GM18508 (cell line): ENCODE measurements at regions not wholly inside any gene's neighbourhood (a gene's known extent, or its start where the extent isn't known, plus 50 kb on each side); places are given as distances from the start of the nearest gene placed in this dataset.
"Not testable (repeated sequence)": the region's sequence is repeated elsewhere in the genome, so short reads cannot be mapped to it uniquely, and the experiment has no call there.

ENCODE experiments used
- ATAC-seq: cut with Tn5 transposase; IDR thresholded peaks from one replicate; pipeline ENCODE4 v1.9.1; 2021; ENCODE audit warnings: moderate number of reproducible peaks; ENCODE audit not compliant: insufficient read depth, unreplicated experiment

GRCh38 chr1:30472526-30472925 is 250.9 kb downstream of the MATN1 start:
- ATAC-seq: no peak

GRCh38 chr1:30472009-30472408 is 251.4 kb downstream of the MATN1 start:
- no peak for ATAC-seq

- ATAC-seq: no peak
These were observed 252.1 kb downstream of the MATN1 start for GRCh38 chr1:30471307-30471706.

DNA sequence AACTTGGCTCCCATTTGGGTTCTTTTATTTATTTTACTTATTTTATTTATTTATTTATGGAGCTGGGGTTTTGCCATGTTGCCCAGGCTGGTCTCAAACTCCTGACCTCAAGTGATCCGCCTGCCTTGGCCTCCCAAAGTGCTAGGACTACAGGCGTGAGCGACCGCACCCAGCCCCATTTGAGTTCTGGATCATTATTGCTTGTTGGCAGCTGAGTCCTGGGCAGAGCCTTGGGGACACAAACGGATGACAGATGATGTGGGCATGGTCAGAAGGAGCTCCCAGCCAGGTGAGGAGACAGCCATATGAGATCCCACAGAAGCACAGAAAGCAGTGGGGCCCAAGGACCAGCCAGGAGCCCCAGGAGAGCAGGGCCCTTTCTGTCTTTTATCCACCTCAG is 254.0 kb downstream of the MATN1 start:
- no peak for ATAC-seq

DNA sequence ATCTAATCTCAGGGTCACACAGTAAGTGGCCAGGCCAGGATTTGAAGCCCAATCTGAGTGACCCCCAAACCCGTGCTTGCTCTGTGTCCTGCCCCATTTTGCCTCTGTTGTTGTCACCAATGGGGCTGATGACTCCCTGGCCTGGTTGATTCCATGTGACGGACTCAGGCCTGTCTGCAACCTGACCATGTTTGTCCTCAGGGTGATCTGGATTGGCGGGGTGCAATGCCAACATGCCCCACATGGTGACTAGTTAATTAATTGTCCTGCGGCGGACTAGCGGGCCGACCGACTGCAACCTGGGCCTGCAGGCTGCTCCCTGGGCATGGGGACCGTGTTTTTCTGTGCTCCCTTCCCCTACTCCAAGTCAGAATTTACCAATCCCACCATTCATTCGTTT is 256.3 kb downstream of the MATN1 start:
- no peak for ATAC-seq

GRCh38 chr1:30466610-30467009 is 256.8 kb downstream of the MATN1 start:
- no peak for ATAC-seq

- ATAC-seq: no peak
These were observed 257.4 kb downstream of the MATN1 start for GRCh38 chr1:30466026-30466425.

DNA sequence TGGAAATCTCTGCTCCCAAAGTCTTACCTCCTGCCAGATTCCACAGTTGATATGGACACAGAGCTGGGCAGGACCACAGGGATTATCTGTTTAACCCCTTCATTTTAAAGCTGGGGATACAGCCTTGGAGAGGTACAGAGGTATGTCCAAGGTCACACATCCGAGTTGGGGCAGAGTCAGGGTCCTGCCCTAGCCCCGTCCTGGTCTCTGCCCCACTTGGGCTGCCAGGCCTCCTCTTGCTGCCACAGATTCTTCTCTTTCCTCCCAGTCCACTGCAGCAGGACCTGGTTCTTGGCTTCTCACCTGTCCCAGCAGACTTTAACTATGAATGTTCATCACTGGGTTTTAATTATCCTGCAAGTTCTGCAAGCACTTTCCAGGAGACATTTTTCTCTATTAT is 258.3 kb downstream of the MATN1 start:
- ATAC-seq: no peak

DNA sequence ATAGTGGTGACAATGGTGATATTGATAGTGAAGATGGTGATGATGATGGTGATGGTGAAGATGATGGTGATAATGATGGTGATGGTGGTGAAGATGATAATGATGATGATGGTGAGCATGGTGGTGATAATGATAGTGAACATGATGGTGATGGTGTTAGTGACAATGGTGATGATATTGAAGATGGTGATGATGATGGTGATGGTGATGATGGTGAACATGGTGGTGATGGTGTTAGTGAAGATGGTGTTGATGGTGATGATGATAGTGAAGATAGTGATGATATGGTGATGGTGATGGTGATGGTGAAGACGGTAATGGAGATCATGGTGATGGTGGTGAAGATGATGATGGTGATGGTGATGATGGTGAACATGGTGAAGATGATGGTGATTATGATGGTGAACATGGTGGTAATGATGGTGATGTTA is 259.2 kb downstream of the MATN1 start:
- ATAC-seq: no peak

- ATAC-seq: no peak
These were observed 260.5 kb downstream of the MATN1 start for GRCh38 chr1:30462826-30463425.

DNA sequence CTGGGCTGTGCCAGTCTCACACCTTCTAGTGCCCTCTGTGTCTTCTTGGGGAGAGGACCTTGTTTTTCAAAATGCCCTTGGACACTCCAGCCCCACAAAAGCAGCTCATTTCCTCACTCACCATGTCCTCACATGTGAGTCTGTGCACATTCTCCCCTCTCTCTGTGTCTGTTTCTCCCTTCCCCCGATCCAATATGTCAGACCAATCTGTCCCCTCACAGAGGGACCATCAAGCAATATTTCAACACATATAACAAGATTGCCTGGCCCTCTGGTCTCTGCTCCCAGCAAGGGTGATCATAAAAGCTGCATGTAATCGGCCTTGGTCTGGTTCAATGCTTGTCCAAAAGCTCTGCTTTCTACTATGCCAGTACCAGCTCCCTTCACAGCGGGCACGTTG is 261.2 kb downstream of the MATN1 start:
- ATAC-seq: no peak

DNA sequence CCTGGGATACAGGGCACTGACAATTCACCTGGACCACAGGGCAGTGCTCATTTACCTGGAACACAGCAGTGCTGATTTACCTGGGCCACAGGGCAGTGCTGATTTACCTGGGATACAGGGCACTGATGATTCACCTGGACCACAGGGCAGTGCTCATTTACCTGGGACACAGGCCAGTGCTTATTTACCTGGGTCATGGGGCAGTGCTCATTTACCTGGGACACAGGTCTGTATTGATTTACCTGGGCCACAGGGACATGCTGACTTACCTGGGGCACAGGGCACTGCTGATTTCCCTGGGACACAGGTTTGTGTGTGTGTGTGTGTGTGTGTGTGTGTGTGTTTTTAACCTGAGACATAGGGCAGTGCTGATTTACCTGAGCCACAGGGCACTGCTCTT is 261.7 kb downstream of the MATN1 start:
- ATAC-seq: no peak

- ATAC-seq: no peak
These were observed 262.7 kb downstream of the MATN1 start for GRCh38 chr1:30460661-30461060.

DNA sequence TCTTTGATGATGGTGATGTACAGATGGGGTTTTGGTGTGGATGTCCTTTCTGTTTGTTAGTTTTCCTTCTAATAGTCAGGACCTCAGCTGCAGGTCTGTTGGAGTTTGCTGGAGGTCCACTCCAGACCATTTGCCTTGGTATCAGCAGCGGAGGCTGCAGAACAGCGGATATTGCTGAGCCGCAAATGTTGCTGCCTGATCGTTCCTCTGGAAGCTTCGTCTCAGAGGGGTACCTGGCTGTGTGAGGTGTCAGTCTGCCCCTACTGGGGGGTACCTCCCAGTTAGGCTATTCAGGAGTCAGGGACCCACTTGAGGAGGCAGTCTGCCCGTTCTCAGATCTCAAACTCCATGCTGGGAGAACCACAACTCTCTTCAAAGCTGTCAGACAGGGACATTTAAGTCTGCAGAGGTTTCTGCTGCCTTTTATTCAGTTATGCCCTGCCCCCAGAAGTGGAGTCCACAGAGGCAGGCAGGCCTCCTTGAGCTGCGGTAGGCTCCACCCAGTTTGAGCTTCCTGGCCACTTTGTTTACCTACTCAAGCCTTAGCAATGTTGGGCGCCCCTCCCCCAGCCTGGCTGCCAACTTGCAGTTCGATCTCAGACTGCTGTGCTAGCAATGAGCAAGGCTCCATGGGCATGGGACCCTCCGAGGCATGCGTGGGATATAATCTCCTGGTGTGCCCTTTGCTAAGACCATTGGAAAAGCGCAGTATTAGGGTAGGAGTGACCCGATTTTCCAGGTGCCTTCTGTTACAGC is 264.5 kb downstream of the MATN1 start:
- ATAC-seq: not testable (repeated sequence)

GRCh38 chr1:30452925-30453324 is 270.5 kb downstream of the MATN1 start:
- no peak for ATAC-seq

- no peak for ATAC-seq
These were observed 271.2 kb downstream of the MATN1 start for GRCh38 chr1:30452170-30452569.

DNA sequence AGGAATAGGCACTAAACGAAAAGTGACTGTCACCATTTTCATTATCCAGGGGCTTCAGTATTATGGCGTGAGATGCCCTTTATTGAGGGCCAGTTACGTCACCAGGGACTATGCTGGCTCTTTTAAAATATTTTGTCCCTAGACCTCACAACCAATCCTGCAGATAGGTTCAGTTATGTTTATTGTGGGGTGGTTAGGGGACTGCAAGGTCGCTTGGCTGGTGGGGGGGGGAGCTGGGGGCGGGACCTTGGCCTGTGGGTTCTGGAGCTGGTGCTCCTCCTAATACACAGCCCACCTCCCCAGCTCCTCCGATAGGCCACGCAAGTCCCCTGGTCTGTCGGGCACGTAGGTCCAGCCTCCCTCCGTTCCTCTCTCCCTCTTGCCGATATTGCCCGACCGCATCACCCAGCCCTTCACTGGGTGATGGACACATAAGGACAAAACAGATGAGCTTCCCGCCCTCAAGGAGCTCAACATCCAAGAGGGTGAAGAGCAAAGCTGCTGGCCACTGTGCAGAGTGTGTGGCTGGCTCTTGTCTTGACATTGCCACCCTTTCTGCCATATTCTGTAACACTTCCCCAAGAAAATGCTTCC is 271.8 kb downstream of the MATN1 start:
- ATAC-seq: no peak

DNA sequence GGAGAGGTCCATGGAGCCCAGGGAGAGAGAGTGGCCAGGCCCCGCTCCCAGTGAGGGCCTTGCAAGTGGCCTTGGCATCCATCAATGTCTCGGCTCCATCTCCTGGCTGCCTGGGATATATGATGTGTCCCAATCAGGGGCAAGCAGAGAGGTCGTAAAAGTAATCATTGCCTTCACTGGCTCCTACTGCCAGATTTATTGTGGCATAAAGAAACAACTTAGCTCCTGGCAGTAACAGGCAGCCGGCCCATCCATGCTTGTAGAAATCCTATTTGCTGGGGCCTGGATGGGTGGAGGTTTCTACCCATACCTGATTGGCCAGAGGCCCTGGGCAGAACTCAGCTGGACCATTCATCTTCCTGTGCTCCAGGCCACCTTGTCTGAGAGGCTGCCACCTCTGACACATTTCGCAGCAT is 272.6 kb downstream of the MATN1 start:
- ATAC-seq: no peak

DNA sequence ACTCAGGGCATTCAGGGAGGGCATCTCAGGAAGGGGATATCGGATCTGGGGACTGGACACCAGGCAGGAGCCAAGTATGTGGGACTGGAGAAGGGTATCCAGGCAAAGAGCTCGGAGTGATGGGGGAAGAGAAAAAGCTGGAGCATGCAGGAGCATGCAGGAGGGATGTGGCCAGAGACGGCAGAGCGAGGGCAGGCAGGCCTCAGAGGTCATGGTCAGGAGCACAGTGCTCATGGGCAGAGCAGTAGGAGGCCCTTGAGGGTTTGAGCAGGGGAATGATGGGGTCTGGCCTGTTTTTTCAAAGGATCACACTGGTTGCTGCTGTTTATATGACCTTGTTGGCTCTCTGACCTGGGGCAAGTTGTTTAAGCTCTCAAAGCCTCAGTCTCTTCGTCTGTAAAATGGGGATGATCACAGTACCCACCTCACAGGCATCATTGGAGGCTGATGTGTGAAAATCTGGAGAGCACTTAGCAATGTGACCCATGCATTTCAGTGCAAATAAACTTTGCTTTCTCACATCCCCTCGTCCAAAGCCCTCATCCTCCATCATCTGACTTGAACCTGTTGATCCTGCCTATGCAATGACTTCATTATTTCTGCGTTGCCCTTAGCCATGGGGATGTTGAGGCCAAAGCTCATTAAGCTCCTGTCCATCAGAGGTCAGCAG is 273.1 kb downstream of the MATN1 start:
- ATAC-seq: no peak

DNA sequence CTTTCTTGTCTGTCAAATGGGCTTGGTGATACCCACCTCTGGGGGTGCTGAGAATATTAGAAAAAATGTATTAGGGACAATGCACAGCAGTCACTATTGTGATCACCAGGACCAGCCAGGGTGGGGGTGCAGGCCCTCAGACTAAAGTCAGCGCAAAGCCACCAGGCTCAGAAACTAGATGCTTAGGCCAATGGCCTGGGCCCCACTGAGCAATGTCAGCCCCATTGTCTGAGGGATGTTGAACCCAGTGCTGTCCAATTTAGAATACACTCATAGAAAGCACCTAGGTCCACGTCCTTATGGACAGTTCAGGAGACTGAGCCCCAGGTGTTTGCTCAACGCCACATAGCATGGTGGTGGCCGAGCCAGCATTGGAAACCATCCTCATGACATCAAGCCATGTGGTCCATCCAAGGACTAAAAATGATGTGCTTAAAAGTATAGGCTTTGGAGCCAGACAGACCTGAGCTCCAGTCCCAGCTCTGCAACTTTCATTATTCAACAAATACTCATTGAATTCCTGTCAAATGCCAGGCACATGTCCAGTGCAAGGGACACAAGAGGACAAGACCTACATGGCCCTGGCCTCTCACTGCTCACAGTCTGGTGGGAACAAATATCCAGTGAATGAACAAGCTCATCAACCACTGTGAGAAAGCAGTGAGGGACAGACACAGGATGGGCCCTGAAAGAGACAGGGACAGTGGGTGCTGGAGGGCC is 273.8 kb downstream of the MATN1 start:
- ATAC-seq: no peak

GRCh38 chr1:30449003-30449402 is 274.4 kb downstream of the MATN1 start:
- ATAC-seq: no peak
